HG03439 (cell line): ENCODE measurements at regions not wholly inside any gene's neighbourhood (a gene's known extent, or its start where the extent isn't known, plus 50 kb on each side); places are given as distances from the start of the nearest gene placed in this dataset.
"Not testable (repeated sequence)": the region's sequence is repeated elsewhere in the genome, so short reads cannot be mapped to it uniquely, and the experiment has no call there.

Experiments used
- ATAC-seq: cut with Tn5 transposase; IDR thresholded peaks from one replicate; pipeline ENCODE4 v1.9.1; 2021; ENCODE audit warnings: mild to moderate bottlenecking, moderate library complexity; ENCODE audit not compliant: unreplicated experiment

- no peak for ATAC-seq
These were observed 126.6 kb upstream of the NAA20 start for GRCh38 chr20:19890445-19891051.

- ATAC-seq, result no peak
These were observed 123.8 kb upstream of the NAA20 start for GRCh38 chr20:19893356-19893755.

DNA sequence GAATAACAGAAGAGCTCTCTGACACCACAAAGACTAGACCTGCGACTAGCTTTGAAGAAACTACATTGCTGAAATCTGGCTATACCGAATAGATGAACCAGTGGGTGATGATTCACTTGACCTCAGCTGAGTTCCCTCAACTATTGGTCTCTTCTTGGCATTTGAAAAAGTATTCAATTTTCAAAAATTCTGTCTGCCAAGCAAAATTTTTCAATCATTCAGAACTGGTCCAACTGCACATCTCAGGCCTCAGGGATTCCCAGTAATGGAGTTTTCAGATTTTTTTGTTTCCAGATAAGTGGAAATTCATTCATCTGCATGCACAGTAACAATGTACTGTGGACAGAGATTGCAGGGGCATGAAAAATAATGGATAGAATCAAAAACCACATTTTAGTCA is 121.4 kb upstream of the NAA20 start:
- no peak for ATAC-seq

GRCh38 chr20:19897891-19898290 is 119.3 kb upstream of the NAA20 start:
- no peak for ATAC-seq

DNA sequence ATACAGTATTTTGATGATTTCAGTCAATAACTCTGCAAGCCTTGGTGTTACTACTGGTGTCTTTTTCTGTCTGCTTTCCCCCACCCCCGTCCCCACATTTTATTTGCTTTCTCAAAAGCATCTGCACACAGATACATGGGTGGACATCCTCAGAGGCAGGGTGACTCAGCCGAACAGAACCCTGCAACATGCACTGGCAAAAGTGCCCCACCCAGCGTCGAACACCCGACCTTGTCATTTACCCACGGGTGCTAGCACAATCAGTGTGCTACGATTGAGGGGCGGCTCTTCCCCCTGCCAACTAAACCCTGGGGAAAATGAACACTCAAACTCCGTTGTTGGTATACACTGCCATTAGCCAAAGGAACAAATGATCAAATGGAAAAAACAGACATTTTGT is 115.9 kb upstream of the NAA20 start:
- no peak for ATAC-seq

GRCh38 chr20:19903168-19903811 is 113.9 kb upstream of the NAA20 start:
- no peak for ATAC-seq

GRCh38 chr20:19907326-19908056 is 109.7 kb upstream of the NAA20 start:
- ATAC-seq, result no peak

- no peak for ATAC-seq
These were observed 108.6 kb upstream of the NAA20 start for GRCh38 chr20:19908576-19908975.

DNA sequence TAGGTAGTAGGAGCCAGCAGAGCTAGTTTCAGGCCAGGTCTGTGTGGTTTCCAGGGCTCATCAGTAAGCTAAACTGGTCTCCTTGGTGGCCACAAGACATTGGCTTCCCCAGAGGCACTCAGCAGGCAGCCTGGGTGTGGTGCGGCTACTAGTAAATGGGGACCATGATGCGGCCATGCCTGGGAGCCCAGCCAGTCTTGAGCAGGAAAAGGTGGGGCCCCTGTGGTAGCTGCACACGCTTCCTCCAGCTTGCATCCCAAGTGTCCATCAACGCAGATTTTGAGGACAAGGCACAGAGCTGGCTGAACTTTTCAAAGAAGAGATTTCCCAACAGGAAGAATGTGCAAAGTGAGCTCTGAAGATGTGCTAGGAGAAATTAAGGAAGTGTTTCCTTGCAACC is 107.4 kb upstream of the NAA20 start:
- ATAC-seq, result no peak

DNA sequence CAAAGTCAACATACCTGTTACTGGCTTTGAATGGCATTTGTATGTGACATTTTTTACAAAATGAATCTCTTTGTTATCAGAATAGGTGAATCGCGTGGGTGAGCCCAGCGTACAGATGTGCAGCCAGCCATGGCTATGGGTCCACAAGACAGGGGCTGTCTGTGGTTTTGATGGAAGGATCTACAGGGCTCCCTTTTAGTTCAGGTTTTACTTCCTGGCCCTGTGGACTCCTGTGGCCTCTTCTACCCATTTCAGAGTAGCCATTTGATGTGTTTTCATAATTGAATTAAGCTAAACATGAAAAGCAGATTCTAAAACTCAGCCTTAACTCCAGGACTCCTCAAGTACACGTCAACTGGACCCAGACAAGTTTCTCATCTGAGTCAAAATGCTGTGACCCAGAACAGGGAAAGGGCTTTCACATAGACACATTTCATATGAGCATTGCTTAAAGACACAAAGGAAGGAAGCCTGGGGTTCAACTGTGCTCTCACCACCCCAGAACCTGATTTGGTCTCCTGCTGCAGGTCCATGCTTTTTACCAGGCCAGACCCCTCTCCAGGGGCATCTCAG is 105.3 kb upstream of the NAA20 start:
- no peak for ATAC-seq

GRCh38 chr20:19913349-19913748 is 103.8 kb upstream of the NAA20 start:
- no peak for ATAC-seq

GRCh38 chr20:19913927-19914614 is 103.1 kb upstream of the NAA20 start:
- ATAC-seq, result no peak

DNA sequence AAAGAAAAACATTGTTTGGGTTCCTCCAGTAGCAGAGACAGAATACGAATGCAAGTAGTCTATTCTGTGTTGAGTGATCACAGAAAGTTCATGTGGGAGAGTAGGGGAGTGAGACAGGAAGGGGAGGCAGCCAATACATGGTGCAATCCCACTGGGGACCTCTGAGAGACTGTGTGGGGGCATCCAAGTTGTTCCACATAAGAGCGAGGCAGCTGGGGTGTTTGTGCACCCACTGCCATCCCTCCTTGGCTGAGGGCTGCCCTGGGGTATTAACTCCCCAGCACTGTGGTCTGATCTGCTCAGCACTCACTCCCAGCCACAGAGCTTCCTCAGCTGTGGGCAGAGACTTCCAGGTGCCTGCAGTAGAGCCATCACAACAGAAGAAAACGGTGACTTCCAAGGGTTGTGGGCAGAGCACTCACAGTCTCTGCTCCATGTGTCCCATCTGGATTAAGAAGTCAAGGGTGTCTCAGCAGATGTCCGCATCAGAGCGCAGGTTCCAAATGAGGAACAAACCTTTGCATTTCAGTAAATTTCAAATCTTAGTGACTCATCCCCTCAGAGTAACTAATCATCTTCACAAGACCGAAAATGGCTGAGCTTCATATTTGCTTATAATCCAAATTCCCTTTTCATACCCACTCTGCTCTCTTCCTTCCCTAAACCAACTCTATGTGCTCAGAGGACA is 101.9 kb upstream of the NAA20 start:
- no peak for ATAC-seq

DNA sequence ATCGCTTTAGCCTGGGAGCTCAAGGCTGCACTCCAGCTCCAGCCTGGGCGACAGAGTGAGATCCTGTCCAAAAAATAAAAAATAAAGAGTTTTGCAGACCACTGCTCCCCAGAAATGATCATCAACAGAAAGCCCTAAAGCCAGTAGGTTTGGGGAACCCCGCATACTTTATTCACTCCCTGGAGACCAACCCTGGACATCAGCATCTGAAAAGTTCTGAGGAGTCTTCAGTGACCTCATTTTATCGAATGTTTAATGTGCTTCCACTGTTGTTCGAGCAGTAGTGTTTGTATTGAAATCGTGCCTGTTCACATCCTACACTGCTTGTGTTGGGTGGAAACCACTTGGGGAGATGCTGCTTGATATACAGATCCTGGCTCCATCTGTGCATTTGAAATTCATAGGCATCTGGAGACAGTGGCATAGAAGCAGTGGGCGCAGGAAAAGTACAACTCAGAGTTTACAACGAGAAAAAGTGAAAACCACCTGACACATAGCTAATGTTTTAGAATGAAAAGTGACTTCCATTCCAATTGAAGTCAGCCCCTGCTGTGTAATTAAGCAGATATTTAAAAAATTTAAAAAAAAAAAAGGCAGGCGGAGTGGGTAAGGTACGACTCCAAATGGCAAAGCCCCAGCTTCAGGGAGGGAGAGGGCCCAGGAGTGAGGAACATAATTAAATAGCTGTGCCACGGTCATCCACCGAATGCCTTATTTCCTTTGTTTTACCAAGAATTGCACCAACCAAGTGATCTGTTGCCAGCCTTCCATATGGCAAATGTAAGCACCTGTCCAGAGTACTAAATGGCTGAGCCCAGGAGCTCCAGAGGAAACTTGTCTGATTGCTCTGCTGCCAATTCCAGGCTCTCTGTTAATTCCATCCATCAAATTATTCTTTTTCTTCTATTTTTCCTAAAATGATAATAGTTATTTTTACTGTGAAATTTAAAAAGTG is 100.4 kb upstream of the NAA20 start:
- ATAC-seq, result no peak

DNA sequence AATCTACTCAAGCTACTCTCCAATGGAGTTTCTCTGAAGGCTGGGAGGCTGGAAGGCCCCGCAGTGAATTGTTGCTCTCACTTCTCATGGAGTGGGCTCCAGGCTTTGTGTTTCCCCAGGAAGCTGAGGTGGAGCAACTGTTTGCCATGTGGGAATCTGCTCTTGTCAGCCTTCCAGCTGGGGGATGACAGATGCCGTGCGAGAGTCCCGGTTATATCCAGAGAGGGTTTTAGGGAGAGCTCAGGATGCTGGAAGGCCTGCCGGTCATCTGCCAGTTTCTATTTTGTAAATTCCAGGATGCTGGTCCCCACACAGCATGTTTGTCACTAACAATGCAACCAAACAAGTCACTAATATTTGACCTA is 98.2 kb upstream of the NAA20 start:
- ATAC-seq, result no peak

GRCh38 chr20:19920381-19921138 is 96.6 kb upstream of the NAA20 start:
- ATAC-seq, result no peak

DNA sequence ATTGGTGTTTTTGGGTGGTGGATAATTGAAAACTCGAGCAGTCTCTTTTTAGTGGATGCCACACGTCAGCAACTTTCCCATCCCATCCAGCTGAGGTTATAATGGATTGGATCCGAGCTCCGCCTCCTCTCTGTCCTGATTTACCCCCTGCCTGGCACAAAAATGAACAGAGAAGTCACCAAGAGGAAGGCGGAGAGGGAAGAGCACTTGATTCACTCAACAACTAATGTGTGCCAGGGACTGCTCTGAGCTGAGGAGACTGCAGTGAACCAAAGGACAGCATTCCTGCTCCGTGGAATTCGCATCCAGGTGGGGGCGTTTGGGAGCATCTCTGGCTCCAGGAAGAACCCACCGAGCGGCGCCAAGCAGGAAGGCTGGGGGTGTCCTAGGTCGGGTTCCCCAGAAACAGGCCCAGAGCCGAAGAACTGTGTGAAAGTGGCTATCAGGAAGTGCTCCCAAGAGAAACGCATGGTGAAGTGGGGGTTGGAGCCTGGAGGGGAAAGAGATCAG is 95.8 kb upstream of the NAA20 start:
- no peak for ATAC-seq

GRCh38 chr20:19921829-19922228 is 95.3 kb upstream of the NAA20 start:
- ATAC-seq, result not testable (repeated sequence)

- ATAC-seq, result no peak
These were observed 94.4 kb upstream of the NAA20 start for GRCh38 chr20:19922716-19923115.
